ENCODE measurements at regions not wholly inside any gene's neighbourhood (a gene's known extent, or its start where the extent isn't known, plus 50 kb on each side); places are given as distances from the start of the nearest gene placed in this dataset.

- H3K27ac ChIP-seq, result no peak overlapping the region
- no peak overlapping the region for H3K4me3 ChIP-seq
- no peak for TF ChIP-seq POLR2AphosphoS5 (IDR thresholded peaks at IDR 0.05)
- no peak for TF ChIP-seq POLR2A (IDR thresholded peaks at IDR 0.05)
- no peak for TF ChIP-seq CTCF (IDR thresholded peaks at IDR 0.05 in 8 of 11, conservative IDR thresholded peaks at IDR 0.05 in 3 of 11)
- no peaks in the 10 kb centered on the region for H3K36me3 ChIP-seq
- 79 to 86% (median 81%) methylated on average over 4 of the region's 4 CpGs for WGBS, 5 donors
- H3K27me3 ChIP-seq (replicated peaks in 1 of 7), result no peaks in the 10 kb centered on the region
- H3K9me3 ChIP-seq, result no peaks in the 10 kb centered on the region
- no peak for DNase-seq
- H3K4me1 ChIP-seq, result peaks cover 0 to 7% (median 5%) of the 10 kb centered on the region in 6 donors
- intact Hi-C loops (cut with DNase I; ENCODE audit: low total_unique reads), result no loop called here
Observed at GRCh38 chr6:2447318-2447920, 202.0 kb upstream of the GMDS start.

DNA sequence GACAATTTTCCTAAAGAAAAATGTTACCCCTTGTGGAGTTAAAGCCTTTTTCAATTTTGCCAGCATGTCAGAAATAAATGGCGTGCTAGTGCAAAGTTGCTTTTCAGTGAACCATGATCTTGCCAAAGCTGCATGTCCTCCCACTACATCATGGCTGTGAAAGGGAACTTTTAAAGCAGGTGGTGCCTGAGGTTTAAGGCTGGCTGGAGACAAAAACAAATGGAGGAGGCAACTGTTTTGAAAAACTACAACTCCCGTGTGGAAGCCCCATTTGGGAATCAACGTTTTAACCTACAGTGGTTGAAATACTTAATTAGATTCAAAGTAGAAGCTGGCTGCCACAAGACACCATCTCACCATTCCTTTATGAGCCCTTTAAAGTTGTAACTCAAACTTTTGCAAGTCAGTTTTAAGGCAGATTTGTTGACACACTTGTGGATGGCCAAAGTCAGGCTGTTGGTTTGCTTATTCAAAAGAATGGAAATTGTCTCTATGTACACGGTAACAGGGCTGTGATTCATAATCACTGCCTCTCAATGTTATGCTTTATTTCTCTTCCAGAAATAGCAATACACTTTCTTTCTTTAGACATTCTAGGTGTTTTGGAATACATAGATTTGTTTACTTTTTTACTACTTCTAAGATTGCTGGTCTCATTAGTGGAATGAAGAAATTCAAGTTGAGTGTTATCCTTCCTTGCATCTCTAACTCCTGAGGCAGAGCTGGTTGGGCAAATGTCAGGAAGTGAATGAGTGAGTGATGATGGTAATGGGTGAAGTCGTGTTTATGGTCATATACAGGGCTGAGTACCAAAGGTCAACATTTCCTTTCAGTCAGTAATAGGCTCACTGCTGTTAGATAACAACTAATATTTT lies 196.4 kb upstream of the GMDS start:
- Histone ChIP-seq H3K4me1 (no peaks in the 10 kb centered on the region), H3K4me3 (no peak overlapping the region), H3K9me3 (no peaks in the 10 kb centered on the region), H3K27me3 (replicated peaks in 1 of 7) (no peaks in the 10 kb centered on the region), H3K27ac (no peak overlapping the region), H3K36me3 (no peaks in the 10 kb centered on the region)
- WGBS, 5 donors, result 79 to 86% (median 81%) methylated on average over 5 of the region's 5 CpGs
- TF ChIP-seq CTCF (IDR thresholded peaks at IDR 0.05 in 8 of 11, conservative IDR thresholded peaks at IDR 0.05 in 3 of 11), result no peak
- intact Hi-C loops (cut with DNase I; ENCODE audit: low total_unique reads), result no loop called here
- no peak for DNase-seq

- Histone ChIP-seq H3K27me3 (replicated peaks in 1 of 7) (no peaks in the 10 kb centered on the region), H3K9me3 (no peaks in the 10 kb centered on the region), H3K27ac (no peak overlapping the region), H3K36me3 (no peaks in the 10 kb centered on the region), H3K4me1 (no peaks in the 10 kb centered on the region), H3K4me3 (no peak overlapping the region)
- intact Hi-C loops (cut with DNase I; ENCODE audit: low total_unique reads), result no loop called here
- DNase-seq, result no peak
- TF ChIP-seq POLR2A (IDR thresholded peaks at IDR 0.05), result no peak
- TF ChIP-seq POLR2AphosphoS5 (IDR thresholded peaks at IDR 0.05), result no peak
- TF ChIP-seq CTCF (IDR thresholded peaks at IDR 0.05 in 8 of 11, conservative IDR thresholded peaks at IDR 0.05 in 3 of 11), result no peak
Observed at GRCh38 chr6:2440516-2440915, 195.1 kb upstream of the GMDS start.

DNA sequence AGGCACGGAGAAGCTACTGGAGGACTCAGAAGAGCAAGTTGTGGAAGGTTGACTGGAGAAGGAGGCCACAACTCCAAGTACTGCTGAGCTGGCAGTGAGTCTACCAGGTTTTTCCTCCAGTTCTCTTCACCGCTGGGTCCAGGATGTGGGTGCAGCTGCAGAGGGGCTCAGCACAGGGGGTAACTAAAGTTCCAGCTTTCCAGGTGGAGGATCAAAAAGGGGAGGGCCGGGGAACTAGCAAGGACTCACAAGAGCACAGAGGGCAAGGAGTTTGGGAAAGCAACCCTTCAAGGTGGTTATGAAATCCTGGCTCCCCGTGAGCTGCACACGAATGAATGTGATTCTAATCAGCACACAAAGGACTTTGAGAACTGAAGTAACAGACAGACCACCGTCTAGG lies 194.2 kb upstream of the GMDS start:
- WGBS, 5 donors, result 84 to 90% (median 90%) methylated on average over 6 of the region's 6 CpGs
- intact Hi-C loops (cut with DNase I; ENCODE audit: low total_unique reads), result no loop called here

More for the DNA sequence above, 194.2 kb upstream of the GMDS start:
- Histone ChIP-seq H3K36me3 (no peaks in the 10 kb centered on the region), H3K4me1 (no peaks in the 10 kb centered on the region), H3K27ac (no peak overlapping the region), H3K27me3 (replicated peaks in 1 of 7) (no peaks in the 10 kb centered on the region), H3K4me3 (no peak overlapping the region), H3K9me3 (no peaks in the 10 kb centered on the region)
- TF ChIP-seq POLR2AphosphoS5 (IDR thresholded peaks at IDR 0.05) (no peak), CTCF (IDR thresholded peaks at IDR 0.05 in 8 of 11, conservative IDR thresholded peaks at IDR 0.05 in 3 of 11) (no peak), POLR2A (IDR thresholded peaks at IDR 0.05) (no peak)
- DNase-seq, result no peak
